ENCODE measurements at regions not wholly inside any gene's neighbourhood (a gene's known extent, or its start where the extent isn't known, plus 50 kb on each side); places are given as distances from the start of the nearest gene placed in this dataset.

DNA sequence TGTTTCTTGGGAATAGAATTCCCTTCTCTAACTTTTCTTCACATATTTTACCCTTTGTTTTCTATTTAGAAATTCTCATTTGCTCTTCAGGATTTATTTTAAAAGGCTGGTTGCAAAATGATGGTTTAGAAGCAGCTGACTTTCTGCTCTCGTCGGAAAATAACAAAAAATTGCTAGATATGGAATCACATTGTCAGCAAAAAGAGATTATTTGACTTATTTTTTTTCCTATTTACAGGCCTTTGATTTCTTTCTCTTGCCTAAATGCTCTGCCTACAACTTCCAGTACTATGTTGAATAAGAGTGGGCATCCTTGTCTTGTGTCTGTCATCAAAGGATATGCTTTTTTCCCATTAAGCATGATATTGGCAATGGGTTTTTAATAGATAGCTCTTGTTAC, 1619.1 kb upstream of the ACO1 start:
- TF ChIP-seq, protein P1, sequence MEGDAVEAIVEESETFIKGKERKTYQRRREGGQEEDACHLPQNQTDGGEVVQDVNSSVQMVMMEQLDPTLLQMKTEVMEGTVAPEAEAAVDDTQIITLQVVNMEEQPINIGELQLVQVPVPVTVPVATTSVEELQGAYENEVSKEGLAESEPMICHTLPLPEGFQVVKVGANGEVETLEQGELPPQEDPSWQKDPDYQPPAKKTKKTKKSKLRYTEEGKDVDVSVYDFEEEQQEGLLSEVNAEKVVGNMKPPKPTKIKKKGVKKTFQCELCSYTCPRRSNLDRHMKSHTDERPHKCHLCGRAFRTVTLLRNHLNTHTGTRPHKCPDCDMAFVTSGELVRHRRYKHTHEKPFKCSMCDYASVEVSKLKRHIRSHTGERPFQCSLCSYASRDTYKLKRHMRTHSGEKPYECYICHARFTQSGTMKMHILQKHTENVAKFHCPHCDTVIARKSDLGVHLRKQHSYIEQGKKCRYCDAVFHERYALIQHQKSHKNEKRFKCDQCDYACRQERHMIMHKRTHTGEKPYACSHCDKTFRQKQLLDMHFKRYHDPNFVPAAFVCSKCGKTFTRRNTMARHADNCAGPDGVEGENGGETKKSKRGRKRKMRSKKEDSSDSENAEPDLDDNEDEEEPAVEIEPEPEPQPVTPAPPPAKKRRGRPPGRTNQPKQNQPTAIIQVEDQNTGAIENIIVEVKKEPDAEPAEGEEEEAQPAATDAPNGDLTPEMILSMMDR (IDR thresholded peaks at IDR 0.05; ENCODE audit: low read depth, low read length) = no peak
- TF ChIP-seq EZH2phosphoT487 (IDR thresholded peaks at IDR 0.05; ENCODE audit: low read depth) = no peak
